IMR-90 (cell line): ENCODE measurements at regions not wholly inside any gene's neighbourhood (a gene's known extent, or its start where the extent isn't known, plus 50 kb on each side); places are given as distances from the start of the nearest gene placed in this dataset.

Source experiments
- ATAC-seq: fragments of 200-7000 bp; cut with Tn5 transposase; 2 replicates; pipeline ENCODE4 v1.9.1; 2020; ENCODE audit warnings: low read depth, mild to moderate bottlenecking, moderate library complexity
- BruUV-seq: library from RNA; stranded (reverse); fragments of 400-500 nt; replicated peaks from 2 replicates; lab custom pipeline; 2021; lab: Mats Ljungman, UMichigan
- CTCF ChIA-PET: fragments of 300-600 bp; formaldehyde crosslinking; extraction: SDS; loops from one replicate; lab custom pipeline; 2021; ENCODE audit warnings: antibody characterized with exemption; lab: Yijun Ruan, JAX
- POLR2A ChIA-PET: fragments of 300-600 bp; sonication (Branson Sonifier 250); formaldehyde crosslinking; loops from one replicate; lab custom pipeline; 2022; ENCODE audit warnings: antibody characterized with exemption; ENCODE audit not compliant: unreplicated experiment; lab: Charles Lee
- DNase-seq: peaks from one replicate; pipeline ENCODE4 v3.0.0; 2013
- H2AFZ ChIP-seq: replicated peaks from 2 replicates; pipeline ENCODE3; 2013; ENCODE audit warnings: low read length, mild to moderate bottlenecking; ENCODE audit not compliant: poor library complexity
- H2AK5ac ChIP-seq: 2 replicates; pipeline ENCODE4 v1.6.1; 2013; ENCODE audit warnings: low read depth, low read length, inconsistent platforms
- H2AK9ac ChIP-seq: replicated peaks from 2 replicates; pipeline ENCODE3; 2013; ENCODE audit warnings: mild to moderate bottlenecking, low read depth, low read length, moderate library complexity; ENCODE audit not compliant: poor library complexity
- H2BK120ac ChIP-seq: 2 replicates; pipeline ENCODE4 v1.6.1; 2013; ENCODE audit warnings: low read depth, low read length, inconsistent platforms
- H2BK15ac ChIP-seq: 3 replicates; pipeline ENCODE4 v1.6.1; 2013; ENCODE audit warnings: low read depth, low read length, inconsistent platforms
- H2BK20ac ChIP-seq: 2 replicates; pipeline ENCODE4 v1.6.1; 2013; ENCODE audit warnings: low read depth, mild to moderate bottlenecking, inconsistent platforms, low read length, moderate library complexity
- H2BK5ac ChIP-seq: 2 replicates; pipeline ENCODE4 v1.6.1; 2013; ENCODE audit warnings: mild to moderate bottlenecking, low read depth, low read length, inconsistent platforms; ENCODE audit not compliant: poor library complexity, severe bottlenecking
- H3K14ac ChIP-seq: replicated peaks from 2 replicates; pipeline ENCODE4 v1.6.1; 2013; ENCODE audit warnings: low read depth, low read length, inconsistent platforms
- H3K18ac ChIP-seq: 2 replicates; pipeline ENCODE4 v1.6.1; 2013; ENCODE audit warnings: low read depth, low read length, control low read depth
- H3K23ac ChIP-seq: 2 replicates; pipeline ENCODE4 v1.6.1; 2013; ENCODE audit warnings: low read depth, low read length, inconsistent platforms
- H3K27ac ChIP-seq: 2 replicates; pipeline ENCODE4 v1.5.1; 2013; ENCODE audit warnings: mild to moderate bottlenecking, control low read depth, low read length; ENCODE audit not compliant: insufficient read depth
- H3K27me3 ChIP-seq: 2 replicates; pipeline ENCODE4 v1.6.1; 2013; ENCODE audit warnings: low read length; ENCODE audit not compliant: control insufficient read depth, insufficient read depth
- H3K36me3 ChIP-seq: 2 replicates; pipeline ENCODE4 v1.6.1; 2013; ENCODE audit warnings: low read length, mixed read lengths; ENCODE audit not compliant: control insufficient read depth, insufficient read depth
- H3K4ac ChIP-seq: 2 replicates; pipeline ENCODE4 v1.6.1; 2013; ENCODE audit warnings: low read depth, low read length, inconsistent platforms
- H3K4me1 ChIP-seq: 2 replicates; pipeline ENCODE4 v1.6.1; 2013; ENCODE audit warnings: low read length, mixed read lengths; ENCODE audit not compliant: control insufficient read depth, insufficient read depth
- H3K4me2 ChIP-seq: 2 replicates; pipeline ENCODE4 v1.6.1; 2013; ENCODE audit warnings: low read depth, mild to moderate bottlenecking, control low read depth, low read length, moderate library complexity
- H3K4me3 ChIP-seq: 2 replicates; pipeline ENCODE4 v1.5.1; 2013; ENCODE audit warnings: low read depth, mild to moderate bottlenecking, control low read depth, low read length, moderate library complexity; ENCODE audit not compliant: insufficient read depth
- H3K56ac ChIP-seq: 2 replicates; pipeline ENCODE4 v1.6.1; 2013; ENCODE audit warnings: low read length, inconsistent platforms; ENCODE audit not compliant: insufficient read depth; ENCODE audit errors: extremely low read depth
- H3K79me1 ChIP-seq, 2 experiments: 2 replicates each; pipeline ENCODE4 v1.6.1; 2013; ENCODE audit warnings: low read length in 2 of 2, inconsistent platforms in 1 of 2, low read depth in 1 of 2
- H3K9ac ChIP-seq: 2 replicates; pipeline ENCODE4 v1.6.1; 2013; ENCODE audit warnings: low read depth, low read length, control low read depth
- H3K9me1 ChIP-seq: 2 replicates; pipeline ENCODE4 v1.6.1; 2013; ENCODE audit warnings: low read length, inconsistent platforms; ENCODE audit not compliant: insufficient read depth
- H3K9me3 ChIP-seq: 2 replicates; pipeline ENCODE4 v1.6.1; 2013; ENCODE audit warnings: low read length; ENCODE audit not compliant: control insufficient read depth, insufficient read depth
- H4K20me1 ChIP-seq: 2 replicates; pipeline ENCODE4 v1.6.1; 2013; ENCODE audit warnings: low read length, inconsistent platforms; ENCODE audit not compliant: insufficient read depth
- H4K5ac ChIP-seq: 2 replicates; pipeline ENCODE4 v1.6.1; 2013; ENCODE audit warnings: mild to moderate bottlenecking, low read depth, low read length, control low read depth
- H4K8ac ChIP-seq, 2 experiments: 2 replicates each; pipeline ENCODE4 v1.6.1; 2013; ENCODE audit warnings: low read depth in 2 of 2, low read length in 2 of 2, control low read depth in 1 of 2, inconsistent platforms in 1 of 2
- H4K91ac ChIP-seq: 2 replicates; pipeline ENCODE4 v1.6.1; 2013; ENCODE audit warnings: low read depth, low read length, inconsistent platforms; ENCODE audit not compliant: insufficient read depth
- BHLHE40 ChIP-seq: fragments of 150-350 bp; IDR thresholded peaks from 2 replicates; pipeline ENCODE4 v1.6.1; 2016; ENCODE audit warnings: mild to moderate bottlenecking, low read depth, low read length
- MAZ ChIP-seq: IDR thresholded peaks from 2 replicates; pipeline ENCODE4 v1.6.1; 2012; ENCODE audit warnings: low read depth, mild to moderate bottlenecking, low read length, improper control_type of control experiment, moderate library complexity, borderline replicate concordance
- MXI1 ChIP-seq: IDR thresholded peaks from 2 replicates; pipeline ENCODE4 v1.6.1; 2012; ENCODE audit warnings: low read depth, mild to moderate bottlenecking, low read length, moderate library complexity, borderline replicate concordance
- SMC3 ChIP-seq: fragments of 150-350 bp; IDR thresholded peaks from 2 replicates; pipeline ENCODE4 v1.6.1; 2016; ENCODE audit warnings: low read depth, mild to moderate bottlenecking, antibody characterized with exemption, low read length, moderate library complexity
- USF2 ChIP-seq: fragments of 150-350 bp; IDR thresholded peaks from 2 replicates; pipeline ENCODE4 v1.6.1; 2017; ENCODE audit warnings: mild to moderate bottlenecking, antibody characterized with exemption, low read length, low read depth
- WGBS, 2 experiments: methylation state at CpG; one replicate each; pipeline versions ENCODE4 v1.1.5 to v1.1.7; 2013; ENCODE audit warnings: missing lambda C conversion rate in 2 of 2; ENCODE audit not compliant: insufficient read length in 1 of 2; ENCODE audit errors: extremely low coverage in 2 of 2; 5-methylcytosine and 5-hydroxymethylcytosine counted together
- dilution Hi-C: fragments of 300-500 bp; cut with HindIII; formaldehyde crosslinking; loops from one replicate; pipeline ENCODE4 v1.14.3; 2018; ENCODE audit warnings: low sequenced_read_pairs; ENCODE audit not compliant: unreplicated experiment
- in situ Hi-C: fragments of 300-500 bp; cut with MboI; formaldehyde crosslinking; loops from 3 replicates; pipeline ENCODE4 v1.14.3; 2019; ENCODE audit warnings: low sequenced_read_pairs, inconsistent platforms, mixed read lengths
- intact Hi-C: fragments of 100-400 bp; cut with micrococcal nuclease; formaldehyde crosslinking; loops from 2 replicates; pipeline ENCODE4 v1.10.0; 2022

DNA sequence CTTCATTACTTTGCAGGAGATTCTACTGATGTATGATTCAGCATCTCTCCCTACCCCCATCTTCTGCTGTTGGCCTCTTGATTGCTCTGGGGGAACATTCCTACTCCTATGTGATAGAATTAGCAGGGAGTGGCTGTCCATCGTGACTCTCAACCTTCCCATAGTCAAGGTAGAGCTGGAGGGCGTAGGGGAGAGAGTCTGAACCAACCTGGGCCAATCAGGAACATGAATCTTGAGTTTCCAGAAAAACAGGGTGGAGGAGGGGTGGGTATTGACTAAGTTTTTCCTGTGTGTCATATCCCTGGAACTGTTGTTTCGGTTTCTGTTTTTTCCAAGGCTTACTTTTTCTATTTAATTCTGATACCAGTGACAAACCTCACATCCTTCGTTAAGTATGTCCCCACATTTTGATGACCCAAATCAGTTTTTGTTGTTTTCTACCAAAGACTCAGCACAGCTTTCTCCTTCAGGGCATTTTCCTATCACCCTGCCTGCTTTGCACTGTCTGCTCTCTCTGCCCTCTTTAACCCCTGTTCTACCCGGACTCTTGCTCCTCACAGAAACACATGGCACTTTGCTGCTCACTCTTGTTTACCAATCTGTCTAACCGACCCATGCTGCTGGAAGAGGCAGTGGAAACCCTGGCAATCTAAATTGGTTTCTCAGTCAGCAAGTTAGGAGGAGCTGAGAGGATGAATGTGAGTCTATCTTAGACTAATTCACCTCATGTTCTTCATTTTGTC lies 1428.3 kb downstream of the AACS start:
- no peaks in the 10 kb centered on the region for H3K79me1 ChIP-seq
- no peak overlapping the region for H3K18ac ChIP-seq
- no peak for ATAC-seq
- dilution Hi-C loops (no loop called here), in situ Hi-C loops (no loop called here), intact Hi-C loops (no loop called here)
- TF ChIP-seq MXI1 = no peak
- no peak for TF ChIP-seq MAZ
- no peak for TF ChIP-seq USF2
- no peak for TF ChIP-seq SMC3
- no peak for TF ChIP-seq BHLHE40
- no peak overlapping the region for H3K14ac ChIP-seq
- H2BK5ac ChIP-seq = no peak overlapping the region
- H3K4me3 ChIP-seq = no peak overlapping the region
- no peak overlapping the region for H3K56ac ChIP-seq
- no peak overlapping the region for H2AK9ac ChIP-seq
- H3K9me3 ChIP-seq = peaks cover 17% of the 10 kb centered on the region
- no peak for DNase-seq
- H4K8ac ChIP-seq = no peak overlapping the region
- H3K36me3 ChIP-seq = no peaks in the 10 kb centered on the region
- H2AK5ac ChIP-seq = no peak overlapping the region
- no peaks in the 10 kb centered on the region for H3K4me1 ChIP-seq
- H3K27ac ChIP-seq = no peak overlapping the region
- no peak overlapping the region for H3K4me2 ChIP-seq
- 0% methylated on average over 1 of the region's 6 CpGs; no CpG with 5 or more reads in 1 of the 2 experiments for WGBS, 2 experiments
- H2BK15ac ChIP-seq = no peak overlapping the region
- H2BK120ac ChIP-seq = no peak overlapping the region
- no peak overlapping the region for H3K23ac ChIP-seq
- no peak overlapping the region for H3K4ac ChIP-seq
- H2AFZ ChIP-seq = no peak overlapping the region
- H2BK20ac ChIP-seq = no peak overlapping the region
- POLR2A ChIA-PET = no interaction called here
- H4K5ac ChIP-seq = no peak overlapping the region
- H3K9me1 ChIP-seq = no peaks in the 10 kb centered on the region
- CTCF ChIA-PET = no interaction called here
- BruUV-seq = no TSS peak
- no peak overlapping the region for H4K91ac ChIP-seq
- H3K9ac ChIP-seq = no peak overlapping the region
- no peaks in the 10 kb centered on the region for H4K20me1 ChIP-seq
- no peaks in the 10 kb centered on the region for H3K27me3 ChIP-seq
